ENCODE measurements at regions not wholly inside any gene's neighbourhood (a gene's known extent, or its start where the extent isn't known, plus 50 kb on each side); places are given as distances from the start of the nearest gene placed in this dataset.

DNA sequence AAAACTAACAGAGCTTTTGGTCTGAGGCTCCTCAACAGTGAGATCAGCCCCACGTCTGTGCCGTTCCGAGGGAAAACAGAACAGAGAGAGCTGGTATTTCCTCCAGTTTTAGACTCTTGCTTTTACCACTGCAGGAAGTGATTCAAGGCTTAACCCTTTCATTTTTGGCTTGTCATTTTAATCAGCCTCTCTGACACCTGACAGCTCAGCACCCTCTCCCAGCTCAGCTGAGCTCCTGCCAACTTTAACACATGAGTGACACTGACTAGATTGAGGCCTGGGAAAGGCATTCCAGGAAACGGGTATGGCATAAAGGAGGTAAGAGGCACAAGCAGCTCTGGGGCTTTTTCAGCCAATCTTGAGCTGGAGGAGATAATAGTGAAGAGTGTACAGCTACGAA, 239.4 kb upstream of the SKOR2 start:
- TF ChIP-seq, protein P1, sequence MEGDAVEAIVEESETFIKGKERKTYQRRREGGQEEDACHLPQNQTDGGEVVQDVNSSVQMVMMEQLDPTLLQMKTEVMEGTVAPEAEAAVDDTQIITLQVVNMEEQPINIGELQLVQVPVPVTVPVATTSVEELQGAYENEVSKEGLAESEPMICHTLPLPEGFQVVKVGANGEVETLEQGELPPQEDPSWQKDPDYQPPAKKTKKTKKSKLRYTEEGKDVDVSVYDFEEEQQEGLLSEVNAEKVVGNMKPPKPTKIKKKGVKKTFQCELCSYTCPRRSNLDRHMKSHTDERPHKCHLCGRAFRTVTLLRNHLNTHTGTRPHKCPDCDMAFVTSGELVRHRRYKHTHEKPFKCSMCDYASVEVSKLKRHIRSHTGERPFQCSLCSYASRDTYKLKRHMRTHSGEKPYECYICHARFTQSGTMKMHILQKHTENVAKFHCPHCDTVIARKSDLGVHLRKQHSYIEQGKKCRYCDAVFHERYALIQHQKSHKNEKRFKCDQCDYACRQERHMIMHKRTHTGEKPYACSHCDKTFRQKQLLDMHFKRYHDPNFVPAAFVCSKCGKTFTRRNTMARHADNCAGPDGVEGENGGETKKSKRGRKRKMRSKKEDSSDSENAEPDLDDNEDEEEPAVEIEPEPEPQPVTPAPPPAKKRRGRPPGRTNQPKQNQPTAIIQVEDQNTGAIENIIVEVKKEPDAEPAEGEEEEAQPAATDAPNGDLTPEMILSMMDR (IDR thresholded peaks at IDR 0.05; ENCODE audit: insufficient read depth, low read depth, low read length) = no peak
- TF ChIP-seq EZH2 (IDR thresholded peaks at IDR 0.05; ENCODE audit: insufficient read depth, low read length) = no peak

Measured in astrocyte (in vitro differentiated cells and primary cell).